HUES6 (cell line): ENCODE measurements at regions not wholly inside any gene's neighbourhood (a gene's known extent, or its start where the extent isn't known, plus 50 kb on each side); places are given as distances from the start of the nearest gene placed in this dataset.

Source experiments
- H3K27ac ChIP-seq: 2 replicates; pipeline ENCODE4 v1.7.0; 2013; ENCODE audit warnings: low read depth, mild to moderate bottlenecking, low read length, inconsistent platforms
- H3K27me3 ChIP-seq: 2 replicates; pipeline ENCODE4 v1.6.1; 2013; ENCODE audit warnings: low read length; ENCODE audit not compliant: control insufficient read depth, insufficient read depth
- H3K36me3 ChIP-seq: 2 replicates; pipeline ENCODE4 v1.6.1; 2013; ENCODE audit warnings: low read length; ENCODE audit not compliant: control insufficient read depth, insufficient read depth
- H3K4me1 ChIP-seq: 2 replicates; pipeline ENCODE4 v1.6.1; 2013; ENCODE audit warnings: low read length; ENCODE audit not compliant: control insufficient read depth, insufficient read depth
- H3K4me3 ChIP-seq: 2 replicates; pipeline ENCODE4 v1.5.1; 2013; ENCODE audit warnings: low read depth, low read length
- H3K9ac ChIP-seq: one replicate; pipeline ENCODE4 v1.6.1; 2013; ENCODE audit warnings: mild to moderate bottlenecking, low read length
- H3K9me3 ChIP-seq: 2 replicates; pipeline ENCODE4 v1.6.1; 2013; ENCODE audit warnings: low read depth, low read length; ENCODE audit not compliant: control insufficient read depth, insufficient read depth

DNA sequence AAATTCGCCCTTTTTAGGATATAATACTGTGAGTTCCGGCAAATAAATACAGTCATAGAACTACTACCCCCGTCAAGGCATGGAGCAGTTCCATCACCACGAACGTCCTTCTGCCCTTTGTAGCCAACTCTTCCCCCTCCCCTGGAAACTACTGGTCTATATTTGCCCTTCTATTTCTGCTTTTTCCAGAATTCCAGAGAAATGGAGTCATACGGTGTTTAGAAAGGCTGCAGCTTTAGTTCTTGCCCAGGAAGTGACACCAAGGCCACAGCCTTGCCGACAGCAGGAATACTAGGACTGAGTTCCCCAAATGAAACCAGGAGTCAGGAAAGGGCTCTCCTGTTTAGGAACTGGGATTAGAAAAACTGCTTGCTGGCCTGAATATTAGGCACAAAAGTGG lies 291.2 kb downstream of the FAM43A start:
- H3K9ac ChIP-seq: no peak overlapping the region
- peaks cover 1% of the 10 kb centered on the region; the same call in 1 of the 2 replicates for H3K9me3 ChIP-seq
- H3K4me1 ChIP-seq: no peaks in the 10 kb centered on the region
- no peak overlapping the region for H3K4me3 ChIP-seq
- H3K27ac ChIP-seq: no peak overlapping the region
- H3K27me3 ChIP-seq: no peaks in the 10 kb centered on the region
- no peaks in the 10 kb centered on the region for H3K36me3 ChIP-seq

- no peak overlapping the region for H3K27ac ChIP-seq
- no peak overlapping the region for H3K9ac ChIP-seq
- H3K27me3 ChIP-seq: no peaks in the 10 kb centered on the region
- no peaks in the 10 kb centered on the region for H3K36me3 ChIP-seq
- no peaks in the 10 kb centered on the region for H3K4me1 ChIP-seq
- H3K9me3 ChIP-seq: peaks cover 6% of the 10 kb centered on the region; the same call in 1 of the 2 replicates
- no peak overlapping the region for H3K4me3 ChIP-seq
Observed at GRCh38 chr3:194977356-194977755, 291.7 kb downstream of the FAM43A start.

- H3K27me3 ChIP-seq: no peaks in the 10 kb centered on the region
- no peak overlapping the region for H3K4me3 ChIP-seq
- no peaks in the 10 kb centered on the region for H3K4me1 ChIP-seq
- peaks cover 11% of the 10 kb centered on the region; the same call in 1 of the 2 replicates for H3K9me3 ChIP-seq
- H3K27ac ChIP-seq: no peak overlapping the region
- no peaks in the 10 kb centered on the region for H3K36me3 ChIP-seq
- H3K9ac ChIP-seq: no peak overlapping the region
Observed at GRCh38 chr3:194979173-194979572, 291.8 kb downstream of the XXYLT1 start.

GRCh38 chr3:194982472-194982871 lies 288.5 kb downstream of the XXYLT1 start:
- Histone ChIP-seq H3K27ac (no peak overlapping the region), H3K36me3 (no peaks in the 10 kb centered on the region), H3K4me1 (0 out of 2 replicates have a peak, but pooled peaks cover 3% of the 10 kb centered on the region), H3K9ac (no peak overlapping the region), H3K4me3 (no peak overlapping the region), H3K27me3 (no peaks in the 10 kb centered on the region; the same call in 1 of the 2 replicates), H3K9me3 (peaks cover 11% of the 10 kb centered on the region; the same call in 1 of the 2 replicates)

DNA sequence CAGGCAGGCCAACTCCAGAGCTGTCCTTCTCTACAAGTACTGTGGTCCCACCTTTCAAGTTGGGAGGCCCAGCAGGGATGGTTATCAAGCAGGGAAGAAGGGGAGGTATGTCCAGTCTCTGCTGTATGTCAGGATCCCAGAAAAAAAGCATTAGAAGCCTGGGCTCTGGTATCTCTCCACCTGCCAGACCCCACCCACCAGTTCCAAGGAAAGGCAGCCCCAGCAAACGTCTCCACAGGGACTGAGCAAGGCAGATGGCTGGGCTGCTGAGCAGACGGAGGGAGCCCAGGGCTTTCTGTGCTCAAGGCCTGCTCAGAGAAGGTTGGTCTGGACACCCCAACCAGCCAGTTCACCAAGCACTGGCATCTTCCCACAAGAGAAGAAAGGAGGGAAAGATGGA lies 287.8 kb downstream of the XXYLT1 start:
- H3K4me3 ChIP-seq: no peak overlapping the region
- 0 out of 2 replicates have a peak, but pooled peaks cover 3% of the 10 kb centered on the region for H3K4me1 ChIP-seq
- no peaks in the 10 kb centered on the region for H3K36me3 ChIP-seq
- no peaks in the 10 kb centered on the region; the same call in 1 of the 2 replicates for H3K27me3 ChIP-seq
- peaks cover 11% of the 10 kb centered on the region; the same call in 1 of the 2 replicates for H3K9me3 ChIP-seq
- no peak overlapping the region for H3K9ac ChIP-seq
- H3K27ac ChIP-seq: no peak overlapping the region

GRCh38 chr3:194983620-194984019 lies 287.3 kb downstream of the XXYLT1 start:
- Histone ChIP-seq H3K36me3 (no peaks in the 10 kb centered on the region), H3K9me3 (peaks cover 11% of the 10 kb centered on the region; the same call in 1 of the 2 replicates), H3K27me3 (no peaks in the 10 kb centered on the region; the same call in 1 of the 2 replicates), H3K4me3 (no peak overlapping the region), H3K27ac (no peak overlapping the region), H3K4me1 (0 out of 2 replicates have a peak, but pooled peaks cover 3% of the 10 kb centered on the region), H3K9ac (no peak overlapping the region)

DNA sequence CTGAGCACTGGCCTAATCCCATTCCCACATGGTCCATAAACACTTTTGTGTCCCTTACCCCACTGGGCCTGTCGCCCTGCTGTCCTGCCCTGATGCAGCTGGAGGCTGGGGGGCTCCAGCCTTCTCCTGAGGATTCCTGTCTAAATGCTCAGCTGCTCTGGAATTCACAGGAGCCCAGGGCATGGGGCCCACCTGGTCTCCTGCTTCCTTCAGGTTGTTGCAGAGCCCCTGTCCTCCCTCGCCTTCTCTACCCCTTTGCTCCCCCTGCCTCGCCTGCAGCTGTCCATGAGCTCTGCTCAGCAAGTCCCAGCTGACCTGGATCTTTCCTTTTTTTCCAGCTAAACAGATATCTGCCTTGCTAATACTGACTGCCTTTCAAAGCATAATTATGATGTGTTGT lies 286.9 kb downstream of the XXYLT1 start:
- H3K4me3 ChIP-seq: no peak overlapping the region
- H3K4me1 ChIP-seq: 0 out of 2 replicates have a peak, but pooled peaks cover 3% of the 10 kb centered on the region
- no peak overlapping the region for H3K27ac ChIP-seq
- no peaks in the 10 kb centered on the region; the same call in 1 of the 2 replicates for H3K27me3 ChIP-seq
- no peak overlapping the region for H3K9ac ChIP-seq
- H3K9me3 ChIP-seq: peaks cover 11% of the 10 kb centered on the region; the same call in 1 of the 2 replicates
- H3K36me3 ChIP-seq: no peaks in the 10 kb centered on the region

DNA sequence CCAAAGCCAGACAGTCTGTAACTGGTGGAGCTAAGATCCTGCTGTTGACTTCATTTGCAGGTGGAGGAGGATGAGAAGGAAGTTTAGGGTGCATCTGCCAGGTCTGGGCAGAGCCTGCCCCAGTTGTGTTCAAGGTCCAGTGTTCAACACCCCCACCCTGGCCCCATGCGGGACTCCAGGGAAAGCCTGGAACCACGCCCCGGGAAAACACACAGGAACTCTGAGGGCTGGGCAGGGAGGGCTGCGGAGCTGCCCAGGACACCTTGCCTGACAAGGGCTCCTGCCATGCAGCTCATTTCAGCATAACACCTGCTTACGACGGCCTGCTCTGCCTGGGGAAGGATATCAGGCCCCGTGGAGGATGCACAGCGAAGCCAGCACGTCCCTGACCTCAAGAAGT lies 286.3 kb downstream of the XXYLT1 start:
- no peak overlapping the region for H3K4me3 ChIP-seq
- H3K27me3 ChIP-seq: no peaks in the 10 kb centered on the region; the same call in 1 of the 2 replicates
- H3K9me3 ChIP-seq: peaks cover 11% of the 10 kb centered on the region; the same call in 1 of the 2 replicates
- no peaks in the 10 kb centered on the region for H3K36me3 ChIP-seq
- no peak overlapping the region for H3K27ac ChIP-seq
- 0 out of 2 replicates have a peak, but pooled peaks cover 3% of the 10 kb centered on the region for H3K4me1 ChIP-seq
- H3K9ac ChIP-seq: no peak overlapping the region

- no peak overlapping the region for H3K27ac ChIP-seq
- no peaks in the 10 kb centered on the region for H3K36me3 ChIP-seq
- H3K4me1 ChIP-seq: 0 out of 2 replicates have a peak, but pooled peaks cover 3% of the 10 kb centered on the region
- no peak overlapping the region for H3K4me3 ChIP-seq
- no peaks in the 10 kb centered on the region; the same call in 1 of the 2 replicates for H3K27me3 ChIP-seq
- H3K9me3 ChIP-seq: peaks cover 11% of the 10 kb centered on the region; the same call in 1 of the 2 replicates
- H3K9ac ChIP-seq: no peak overlapping the region
Observed at GRCh38 chr3:194985031-194985578, 285.9 kb downstream of the XXYLT1 start.

- no peaks in the 10 kb centered on the region; the same call in 1 of the 2 replicates for H3K27me3 ChIP-seq
- H3K9ac ChIP-seq: no peak overlapping the region
- peaks cover 11% of the 10 kb centered on the region; the same call in 1 of the 2 replicates for H3K9me3 ChIP-seq
- H3K27ac ChIP-seq: no peak overlapping the region
- H3K36me3 ChIP-seq: no peaks in the 10 kb centered on the region
- no peak overlapping the region for H3K4me3 ChIP-seq
- H3K4me1 ChIP-seq: 0 out of 2 replicates have a peak, but pooled peaks cover 3% of the 10 kb centered on the region
Observed at GRCh38 chr3:194986208-194987043, 284.5 kb downstream of the XXYLT1 start.
